Loucy (cell line): ENCODE measurements at regions not wholly inside any gene's neighbourhood (a gene's known extent, or its start where the extent isn't known, plus 50 kb on each side); places are given as distances from the start of the nearest gene placed in this dataset.

Experiments
- H2AFZ ChIP-seq: fragments of 200-600 bp; sonication (generic); 2 replicates; pipeline ENCODE4 v1.6.0; 2016; ENCODE audit warnings: antibody characterized with exemption, mild to moderate bottlenecking, low read length, moderate library complexity
- H3F3A ChIP-seq: fragments of 200-600 bp; 2 replicates; pipeline ENCODE4 v1.6.0; 2016; ENCODE audit warnings: antibody characterized with exemption, low read depth, mild to moderate bottlenecking
- H3K27me3 ChIP-seq: fragments of 200-600 bp; sonication (generic); 2 replicates; pipeline ENCODE4 v1.6.1; 2014; ENCODE audit warnings: low read length, mild to moderate bottlenecking; ENCODE audit not compliant: insufficient read depth, poor library complexity, severe bottlenecking
- H3K36me3 ChIP-seq: fragments of 200-600 bp; sonication (generic); 2 replicates; pipeline ENCODE4 v1.6.1; 2016; ENCODE audit warnings: low read length; ENCODE audit not compliant: insufficient read depth
- H3K4me1 ChIP-seq: fragments of 200-600 bp; sonication (generic); 2 replicates; pipeline ENCODE4 v1.5.1; 2014; ENCODE audit warnings: low read length, mild to moderate bottlenecking; ENCODE audit not compliant: insufficient read depth, poor library complexity, severe bottlenecking
- H3K4me2 ChIP-seq: fragments of 200-600 bp; sonication (generic); 2 replicates; pipeline ENCODE4 v1.6.0; 2014; ENCODE audit warnings: antibody characterized with exemption, low read length, low read depth, mild to moderate bottlenecking; ENCODE audit not compliant: poor library complexity, severe bottlenecking
- H3K4me3 ChIP-seq: fragments of 200-600 bp; sonication (generic); 2 replicates; pipeline ENCODE4 v1.5.1; 2014; ENCODE audit warnings: low read length, mild to moderate bottlenecking, mixed read lengths; ENCODE audit not compliant: poor library complexity, severe bottlenecking
- H3K79me2 ChIP-seq: fragments of 200-600 bp; sonication (generic); 2 replicates; pipeline ENCODE4 v1.6.1; 2014; ENCODE audit warnings: low read length; ENCODE audit not compliant: insufficient read depth
- H3K9ac ChIP-seq: fragments of 200-600 bp; sonication (generic); 2 replicates; pipeline ENCODE4 v1.6.0; 2014; ENCODE audit warnings: mild to moderate bottlenecking, low read depth, low read length, moderate library complexity; ENCODE audit not compliant: poor library complexity, severe bottlenecking
- H3K9me2 ChIP-seq: fragments of 200-600 bp; sonication (generic); replicated peaks from 2 replicates; pipeline ENCODE4 v1.6.1; 2016; ENCODE audit warnings: low read depth, low read length, mixed read lengths
- H3K9me3 ChIP-seq: fragments of 200-600 bp; sonication (generic); 2 replicates; pipeline ENCODE4 v1.6.1; 2014; ENCODE audit warnings: mild to moderate bottlenecking, antibody characterized with exemption, low read length, low read depth; ENCODE audit not compliant: insufficient read depth
- H4K20me1 ChIP-seq: fragments of 200-600 bp; sonication (generic); 2 replicates; pipeline ENCODE4 v1.6.0; 2014; ENCODE audit warnings: antibody characterized with exemption, low read length, mild to moderate bottlenecking; ENCODE audit not compliant: insufficient read depth, poor library complexity, severe bottlenecking
- EZH2phosphoT487 ChIP-seq: fragments of 200-600 bp; IDR thresholded peaks from 2 replicates; pipeline ENCODE4 v1.6.1; 2018; ENCODE audit warnings: antibody characterized with exemption, mild to moderate bottlenecking, moderate library complexity, borderline replicate concordance
- TF ChIP-seq, protein P1 (sequence below): fragments of 200-600 bp; sonication (generic); conservative IDR thresholded peaks from 2 replicates; pipeline ENCODE4 v1.5.1; 2014; ENCODE audit warnings: mild to moderate bottlenecking, antibody characterized with exemption, low read length

- Histone ChIP-seq H3K9me2 (no peaks in the 10 kb centered on the region), H3K9ac (no peak overlapping the region), H3K27me3 (no peaks in the 10 kb centered on the region), H3K9me3 (no peaks in the 10 kb centered on the region), H3K4me1 (peaks cover 7% of the 10 kb centered on the region), H3F3A (no peaks in the 10 kb centered on the region), H3K4me3 (no peak overlapping the region), H2AFZ (no peak overlapping the region), H3K36me3 (no peaks in the 10 kb centered on the region), H3K79me2 (no peaks in the 10 kb centered on the region), H4K20me1 (peaks cover 5% of the 10 kb centered on the region), H3K4me2 (no peak overlapping the region)
- TF ChIP-seq, protein P1, sequence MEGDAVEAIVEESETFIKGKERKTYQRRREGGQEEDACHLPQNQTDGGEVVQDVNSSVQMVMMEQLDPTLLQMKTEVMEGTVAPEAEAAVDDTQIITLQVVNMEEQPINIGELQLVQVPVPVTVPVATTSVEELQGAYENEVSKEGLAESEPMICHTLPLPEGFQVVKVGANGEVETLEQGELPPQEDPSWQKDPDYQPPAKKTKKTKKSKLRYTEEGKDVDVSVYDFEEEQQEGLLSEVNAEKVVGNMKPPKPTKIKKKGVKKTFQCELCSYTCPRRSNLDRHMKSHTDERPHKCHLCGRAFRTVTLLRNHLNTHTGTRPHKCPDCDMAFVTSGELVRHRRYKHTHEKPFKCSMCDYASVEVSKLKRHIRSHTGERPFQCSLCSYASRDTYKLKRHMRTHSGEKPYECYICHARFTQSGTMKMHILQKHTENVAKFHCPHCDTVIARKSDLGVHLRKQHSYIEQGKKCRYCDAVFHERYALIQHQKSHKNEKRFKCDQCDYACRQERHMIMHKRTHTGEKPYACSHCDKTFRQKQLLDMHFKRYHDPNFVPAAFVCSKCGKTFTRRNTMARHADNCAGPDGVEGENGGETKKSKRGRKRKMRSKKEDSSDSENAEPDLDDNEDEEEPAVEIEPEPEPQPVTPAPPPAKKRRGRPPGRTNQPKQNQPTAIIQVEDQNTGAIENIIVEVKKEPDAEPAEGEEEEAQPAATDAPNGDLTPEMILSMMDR = no peak
- no peak for TF ChIP-seq EZH2phosphoT487
These were observed 120.2 kb upstream of the RASA1 start for GRCh38 chr5:87147441-87147840.

DNA sequence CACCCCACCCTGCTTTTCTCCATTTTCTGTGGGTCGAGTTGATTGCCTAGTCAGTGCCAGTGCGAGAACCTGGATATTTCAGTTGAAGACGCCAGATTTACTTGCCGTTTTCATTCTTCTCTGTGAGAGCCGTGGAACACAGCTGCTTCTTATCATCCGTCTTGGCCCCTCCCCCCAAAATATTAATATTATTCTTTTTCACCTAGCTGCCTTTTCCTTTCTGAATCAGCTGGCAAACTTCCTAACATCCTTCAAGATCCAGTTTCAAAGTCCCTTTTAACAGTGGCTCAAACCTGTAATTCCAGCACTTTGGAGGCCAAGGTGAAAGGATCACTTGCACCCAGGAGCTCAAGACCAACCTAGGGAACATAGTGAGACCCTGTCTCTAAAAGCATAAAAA is 117.1 kb upstream of the RASA1 start:
- no peaks in the 10 kb centered on the region for H3K27me3 ChIP-seq
- no peak overlapping the region for H3K4me2 ChIP-seq
- H3K36me3 ChIP-seq = no peaks in the 10 kb centered on the region
- TF ChIP-seq, protein P1 = no peak
- no peak for TF ChIP-seq EZH2phosphoT487
- no peaks in the 10 kb centered on the region for H3F3A ChIP-seq
- H3K4me1 ChIP-seq = peaks cover 7% of the 10 kb centered on the region
- H4K20me1 ChIP-seq = peaks cover 5% of the 10 kb centered on the region
- H3K9me2 ChIP-seq = no peaks in the 10 kb centered on the region
- no peak overlapping the region for H3K4me3 ChIP-seq
- no peaks in the 10 kb centered on the region for H3K9me3 ChIP-seq
- no peak overlapping the region for H2AFZ ChIP-seq
- no peak overlapping the region for H3K9ac ChIP-seq
- no peaks in the 10 kb centered on the region for H3K79me2 ChIP-seq

GRCh38 chr5:87151547-87151946 is 116.1 kb upstream of the RASA1 start:
- Histone ChIP-seq H3K4me3 (no peak overlapping the region), H4K20me1 (peaks cover 5% of the 10 kb centered on the region), H3K9me3 (no peaks in the 10 kb centered on the region), H3F3A (no peaks in the 10 kb centered on the region), H3K4me2 (no peak overlapping the region), H3K9me2 (no peaks in the 10 kb centered on the region), H3K36me3 (no peaks in the 10 kb centered on the region), H3K4me1 (peaks cover 7% of the 10 kb centered on the region), H3K79me2 (no peaks in the 10 kb centered on the region), H2AFZ (no peak overlapping the region), H3K27me3 (no peaks in the 10 kb centered on the region), H3K9ac (no peak overlapping the region)
- TF ChIP-seq, protein P1 = no peak
- TF ChIP-seq EZH2phosphoT487 = no peak
